K562 (cell line): ENCODE measurements at regions not wholly inside any gene's neighbourhood (a gene's known extent, or its start where the extent isn't known, plus 50 kb on each side); places are given as distances from the start of the nearest gene placed in this dataset.

ENCODE experiments used
- JUN ChIP-seq, 2 experiments: sonication (generic) in 1 of 2; formaldehyde crosslinking in 1 of 2; IDR thresholded peaks; 2 replicates each; pipeline versions ENCODE4 v1.6.1 to v1.8.0; 2012 to 2022; ENCODE audit warnings: borderline replicate concordance in 2 of 2, mild to moderate bottlenecking in 2 of 2, improper control_type of control experiment in 1 of 2, low read depth in 1 of 2, low read length in 1 of 2, missing genetic modification reagents in 1 of 2
- NFYB ChIP-seq: IDR thresholded peaks from 2 replicates; pipeline ENCODE4 v1.6.1; 2011; ENCODE audit warnings: mild to moderate bottlenecking, moderate library complexity; ENCODE audit not compliant: insufficient read length; ENCODE audit errors: extremely low read depth
- POLR2A ChIP-seq: fragments of 450-650 bp; conservative IDR thresholded peaks from 2 replicates; pipeline ENCODE4 v1.6.1; 2016

DNA sequence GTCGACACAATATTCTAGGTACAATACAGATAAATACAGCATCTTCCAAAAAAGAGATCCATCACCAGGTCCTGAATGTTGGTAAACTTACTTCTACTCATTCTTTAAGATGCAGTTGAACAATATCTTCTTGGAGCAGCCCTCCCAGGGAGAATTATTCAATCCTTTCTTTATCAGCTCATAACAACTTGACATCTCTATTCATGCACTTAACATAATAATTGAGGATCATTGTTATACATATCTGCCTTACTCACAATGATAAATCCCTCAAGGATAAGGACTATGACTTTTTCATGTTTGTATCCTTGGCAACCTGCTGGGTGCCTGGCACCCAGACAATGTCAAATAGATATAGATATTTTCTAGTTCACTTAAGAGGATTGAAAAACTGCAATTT lies 219.5 kb downstream of the POU4F1 start:
- TF ChIP-seq POLR2A (no peak), NFYB (no peak), JUN (IDR thresholded peaks at IDR 0.05; ENCODE audit: borderline replicate concordance, low read depth, low read length) (no peak), JUN (CRISPR knock-in tag; IDR thresholded peaks at IDR 0.05; ENCODE audit: borderline replicate concordance) (no peak)
